MM.1S (cell line): ENCODE measurements at regions not wholly inside any gene's neighbourhood (a gene's known extent, or its start where the extent isn't known, plus 50 kb on each side); places are given as distances from the start of the nearest gene placed in this dataset.

ENCODE experiments used
- CTCF ChIP-seq: fragments of 300-600 bp; sonication (generic); IDR thresholded peaks from 2 replicates; pipeline ENCODE4 v1.5.1; 2016; ENCODE audit warnings: antibody characterized with exemption, low read length, mixed read lengths
- EZH2 ChIP-seq: fragments of 300-600 bp; sonication (generic); optimal IDR thresholded peaks from 2 replicates; pipeline ENCODE3; 2017; ENCODE audit warnings: low read depth, mild to moderate bottlenecking, antibody characterized with exemption, low read length, mixed read lengths

DNA sequence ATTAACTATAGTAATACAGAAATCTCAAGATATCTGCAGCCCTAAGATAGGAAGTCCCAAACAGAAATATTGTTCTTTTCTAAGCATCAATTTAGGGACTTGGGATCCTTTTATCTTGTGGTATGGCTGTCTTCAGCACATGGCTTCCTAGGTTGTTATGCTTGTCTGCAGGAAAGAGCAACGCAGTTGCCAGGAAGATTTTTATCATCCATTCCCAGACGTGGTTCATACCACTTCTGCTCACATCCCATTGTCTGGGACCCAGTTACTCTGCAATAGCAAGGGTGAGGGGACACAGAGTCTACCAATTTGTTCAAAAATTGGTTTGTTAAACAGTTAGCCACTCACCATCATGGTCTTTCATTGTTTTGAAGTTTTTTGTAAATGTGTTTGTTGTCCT, 85.6 kb upstream of the RXFP2 start:
- TF ChIP-seq EZH2 (no peak), CTCF (no peak)
